Astrocyte of the spinal cord (primary cell): ENCODE measurements at regions not wholly inside any gene's neighbourhood (a gene's known extent, or its start where the extent isn't known, plus 50 kb on each side); places are given as distances from the start of the nearest gene placed in this dataset.

ENCODE experiments used
- DNase-seq: peaks from one replicate; pipeline ENCODE4 v3.0.0; 2011; ENCODE audit warnings: low read depth, low spot score
- H3K4me3 ChIP-seq: 2 replicates; pipeline ENCODE4 v1.5.1; 2011; ENCODE audit warnings: low read depth, mild to moderate bottlenecking, low read length, moderate library complexity
- CTCF ChIP-seq: IDR thresholded peaks from 2 replicates; pipeline ENCODE4 v1.5.1; 2012; ENCODE audit warnings: low read depth, mild to moderate bottlenecking, low read length, inconsistent platforms
- in situ Hi-C: cut with HindIII; loops from 2 replicates; pipeline ENCODE4 v1.10.0; 2017; ENCODE audit warnings: low sequenced_read_pairs

- in situ Hi-C loops = no loop called here
These were observed 412.3 kb downstream of the BRD1 start for GRCh38 chr22:49415151-49415951.

GRCh38 chr22:49413551-49413950 is 414.1 kb downstream of the BRD1 start:
- no peak for TF ChIP-seq CTCF
- in situ Hi-C loops = no loop called here
- H3K4me3 ChIP-seq = no peak overlapping the region
- DNase-seq = no peak

More at GRCh38 chr22:49415151-49415951, 412.3 kb downstream of the BRD1 start:
- DNase-seq = no peak
- H3K4me3 ChIP-seq = no peak overlapping the region
- TF ChIP-seq CTCF = no peak

GRCh38 chr22:49413146-49413545 is 414.5 kb downstream of the BRD1 start:
- TF ChIP-seq CTCF = no peak
- in situ Hi-C loops = no loop called here
- DNase-seq = no peak
- no peak overlapping the region for H3K4me3 ChIP-seq

- TF ChIP-seq CTCF = no peak
- DNase-seq = no peak
- no peak overlapping the region for H3K4me3 ChIP-seq
- in situ Hi-C loops = no loop called here
These were observed 415.4 kb downstream of the BRD1 start for GRCh38 chr22:49412236-49412635.

GRCh38 chr22:49411236-49411635 is 416.4 kb downstream of the BRD1 start:
- no peak for DNase-seq
- in situ Hi-C loops = no loop called here
- no peak for TF ChIP-seq CTCF

GRCh38 chr22:49408102-49408836 is 419.4 kb downstream of the BRD1 start:
- in situ Hi-C loops = no loop called here
- TF ChIP-seq CTCF = no peak
- no peak for DNase-seq
- no peak overlapping the region for H3K4me3 ChIP-seq

More at GRCh38 chr22:49411236-49411635, 416.4 kb downstream of the BRD1 start:
- H3K4me3 ChIP-seq = no peak overlapping the region
